HEK293T (cell line): ENCODE measurements at regions not wholly inside any gene's neighbourhood (a gene's known extent, or its start where the extent isn't known, plus 50 kb on each side); places are given as distances from the start of the nearest gene placed in this dataset.
"Not testable (repeated sequence)": the region's sequence is repeated elsewhere in the genome, so short reads cannot be mapped to it uniquely, and the experiment has no call there.

Experiments used
- CTCF ChIA-PET: fragments of 350-600 bp; formaldehyde crosslinking; extraction: SDS; loops from one replicate; lab custom pipeline; 2021; ENCODE audit warnings: antibody characterized with exemption, inconsistent platforms; lab: Yijun Ruan, JAX
- POLR2A ChIA-PET: fragments of 350-600 bp; formaldehyde crosslinking; extraction: SDS; loops from one replicate; lab custom pipeline; 2020; ENCODE audit warnings: antibody characterized with exemption, inconsistent platforms; lab: Yijun Ruan, JAX
- DNase-seq: peaks from one replicate; pipeline ENCODE4 v3.0.0; 2012; ENCODE audit warnings: mixed read lengths; ENCODE audit errors: extremely low spot score
- ARNT ChIP-seq: fragments of 450-650 bp; IDR thresholded peaks from 2 replicates; pipeline ENCODE4 v1.6.1; 2017; ENCODE audit warnings: mild to moderate bottlenecking
- BHLHE40 ChIP-seq: fragments of 450-650 bp; IDR thresholded peaks from 2 replicates; pipeline ENCODE4 v1.6.1; 2016; ENCODE audit warnings: mild to moderate bottlenecking, moderate library complexity, borderline replicate concordance
- CTBP1 ChIP-seq: fragments of 450-650 bp; IDR thresholded peaks from 2 replicates; pipeline ENCODE4 v1.6.1; 2016; ENCODE audit warnings: borderline replicate concordance
- ELF4 ChIP-seq: fragments of 450-650 bp; IDR thresholded peaks from 2 replicates; pipeline ENCODE4 v1.6.1; 2017; ENCODE audit warnings: antibody characterized with exemption
- FOXA1 ChIP-seq: fragments of 450-650 bp; IDR thresholded peaks from 2 replicates; pipeline ENCODE4 v1.6.1; 2016; ENCODE audit warnings: mild to moderate bottlenecking
- FOXK2 ChIP-seq: fragments of 450-650 bp; IDR thresholded peaks from 2 replicates; pipeline ENCODE4 v1.6.1; 2016; ENCODE audit warnings: mild to moderate bottlenecking
- FOXM1 ChIP-seq: fragments of 450-650 bp; IDR thresholded peaks from 2 replicates; pipeline ENCODE4 v1.6.1; 2017; ENCODE audit warnings: mild to moderate bottlenecking, borderline replicate concordance
- HDGF ChIP-seq: fragments of 450-650 bp; IDR thresholded peaks from 2 replicates; pipeline ENCODE4 v1.6.1; 2017; ENCODE audit warnings: antibody characterized with exemption, borderline replicate concordance
- L3MBTL2 ChIP-seq: fragments of 450-650 bp; conservative IDR thresholded peaks from 2 replicates; pipeline ENCODE4 v1.6.1; 2016; ENCODE audit warnings: mild to moderate bottlenecking
- LEF1 ChIP-seq: fragments of 450-650 bp; IDR thresholded peaks from 2 replicates; pipeline ENCODE4 v1.6.1; 2017; ENCODE audit warnings: mild to moderate bottlenecking, borderline replicate concordance
- NFRKB ChIP-seq: fragments of 450-650 bp; IDR thresholded peaks from 2 replicates; pipeline ENCODE4 v1.6.1; 2016; ENCODE audit warnings: mild to moderate bottlenecking, moderate library complexity
- PKNOX1 ChIP-seq: fragments of 450-650 bp; IDR thresholded peaks from 2 replicates; pipeline ENCODE4 v1.6.1; 2016
- SP1 ChIP-seq: fragments of 450-650 bp; IDR thresholded peaks from 2 replicates; pipeline ENCODE4 v1.6.1; 2017
- SUZ12 ChIP-seq: fragments of 450-650 bp; IDR thresholded peaks from 2 replicates; pipeline ENCODE4 v1.6.1; 2016; ENCODE audit warnings: mild to moderate bottlenecking
- TARDBP ChIP-seq: fragments of 450-650 bp; IDR thresholded peaks from 2 replicates; pipeline ENCODE4 v1.6.1; 2016
- ZNF384 ChIP-seq: fragments of 450-650 bp; IDR thresholded peaks from 2 replicates; pipeline ENCODE4 v1.6.1; 2016

DNA sequence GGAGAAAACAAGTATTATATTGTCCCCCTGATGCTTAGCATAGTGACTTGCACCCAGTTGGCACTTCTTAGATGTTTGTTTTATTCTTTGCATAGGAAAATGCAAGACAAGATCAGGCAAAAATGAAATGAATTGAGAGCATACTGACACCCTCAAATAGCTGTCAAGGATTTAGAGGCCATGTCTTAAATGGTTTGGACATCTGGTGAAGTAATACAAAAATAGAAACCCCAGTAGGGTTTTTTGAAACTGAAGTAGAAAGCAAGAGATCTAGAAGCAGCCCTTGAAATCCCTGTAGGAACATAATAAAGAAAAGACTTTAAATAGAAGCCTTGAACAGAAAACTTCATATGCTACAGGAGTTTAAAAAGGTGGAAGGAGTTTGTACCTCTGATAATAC is 174.3 kb downstream of the ANXA1 start:
- TF ChIP-seq LEF1 = no peak
- no peak for TF ChIP-seq CTBP1
- ChIA-PET POLR2A (no interaction called here), CTCF (no interaction called here)
- no peak for DNase-seq

DNA sequence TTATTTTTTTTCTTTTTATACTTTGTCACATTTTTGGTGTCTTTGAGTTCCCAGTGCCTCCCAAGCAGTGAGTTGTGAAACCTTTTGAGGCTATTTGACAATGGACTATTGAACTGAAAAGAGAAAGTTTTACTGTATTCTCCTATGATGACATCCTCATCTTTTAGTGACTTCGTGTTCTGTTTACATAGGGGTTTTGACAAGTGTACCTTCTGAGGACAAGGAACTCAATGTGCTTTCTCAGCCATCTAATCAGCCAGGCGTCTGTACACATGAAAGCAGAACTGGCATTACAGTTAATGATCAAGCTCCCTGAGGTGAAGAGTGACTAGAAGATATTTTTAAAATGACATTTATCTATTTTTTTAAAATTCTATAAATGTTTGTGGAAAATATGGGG is 175.5 kb downstream of the ANXA1 start:
- ChIA-PET POLR2A (no interaction called here), CTCF (no interaction called here)
- no peak for DNase-seq
- TF ChIP-seq ZNF384 (no peak), PKNOX1 (no peak), FOXM1 (no peak), HDGF (no peak)

DNA sequence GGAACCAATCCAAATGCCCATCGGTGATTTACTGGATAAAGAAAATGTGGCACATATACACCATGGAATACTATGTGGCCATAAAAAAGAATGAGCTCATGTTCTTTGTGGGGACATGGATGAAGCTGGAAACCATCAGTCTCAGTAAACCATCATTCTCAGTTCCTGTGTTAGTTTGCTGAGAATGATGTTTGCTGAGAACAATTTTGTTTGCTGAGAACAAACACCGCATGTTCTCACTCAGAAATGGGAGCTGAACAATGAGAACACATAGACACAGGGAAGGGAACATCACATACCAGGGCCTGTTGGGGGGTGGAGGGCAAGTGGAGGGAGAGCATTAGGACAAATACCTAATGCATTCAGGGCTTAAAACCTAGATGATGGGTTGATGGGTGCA is 185.5 kb downstream of the ANXA1 start:
- POLR2A ChIA-PET, CTCF ChIA-PET, DNase-seq: not testable (repeated sequence)

DNA sequence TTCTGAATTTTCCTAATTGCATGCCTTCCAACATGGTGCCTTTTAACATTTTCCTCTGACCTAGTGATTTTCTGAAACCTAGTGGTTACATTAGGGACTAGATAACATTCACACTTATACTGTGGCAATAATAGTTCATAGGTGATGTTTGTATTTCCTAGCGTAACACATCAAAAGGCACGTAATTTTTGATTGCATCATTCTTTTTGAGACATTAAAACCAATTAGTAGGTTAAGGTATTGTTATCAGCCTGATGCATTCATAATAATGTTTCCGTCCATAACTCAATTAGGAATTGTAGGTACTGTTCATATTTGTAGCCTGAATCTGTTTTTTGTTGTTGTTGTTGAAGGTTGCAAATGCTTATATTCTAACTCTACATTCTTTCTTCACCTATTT is 192.4 kb downstream of the ANXA1 start:
- DNase-seq = no peak
- ChIA-PET CTCF (no interaction called here), POLR2A (no interaction called here)
- TF ChIP-seq HDGF = no peak
- no peak for TF ChIP-seq FOXK2
- no peak for TF ChIP-seq PKNOX1
- TF ChIP-seq ARNT = no peak
- no peak for TF ChIP-seq ELF4
- no peak for TF ChIP-seq TARDBP
- no peak for TF ChIP-seq SUZ12
- TF ChIP-seq FOXM1 = no peak
- TF ChIP-seq ZNF384 = no peak
- TF ChIP-seq SP1 = no peak
- no peak for TF ChIP-seq NFRKB
- TF ChIP-seq FOXA1 = no peak
- TF ChIP-seq BHLHE40 = no peak
- no peak for TF ChIP-seq CTBP1
- no peak for TF ChIP-seq LEF1
- no peak for TF ChIP-seq L3MBTL2

DNA sequence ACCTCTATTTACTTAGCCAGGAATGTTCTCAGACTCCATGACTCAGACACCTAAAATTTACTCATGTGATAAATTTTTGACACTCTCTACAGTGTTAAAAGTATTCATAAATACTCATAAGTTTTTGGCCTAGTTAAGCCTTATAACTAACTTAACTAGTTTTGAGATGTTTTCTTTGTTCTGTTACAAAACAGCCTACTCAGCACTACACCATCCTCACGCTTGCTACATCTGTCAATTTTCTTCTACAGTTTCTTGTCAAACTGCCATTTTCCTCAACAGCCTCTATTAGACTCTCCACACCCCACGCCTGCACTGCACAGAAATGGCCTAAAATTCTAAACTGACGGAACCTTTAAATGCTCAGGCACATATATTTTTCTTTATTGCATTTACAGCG is 195.5 kb downstream of the ANXA1 start:
- CTCF ChIA-PET = no interaction called here
- POLR2A ChIA-PET = no interaction called here
- TF ChIP-seq FOXK2 (no peak), HDGF (no peak), SUZ12 (no peak), TARDBP (no peak), FOXA1 (no peak), SP1 (no peak), L3MBTL2 (no peak), PKNOX1 (no peak), NFRKB (no peak), LEF1 (no peak), ELF4 (no peak), CTBP1 (no peak), ZNF384 (no peak), ARNT (no peak)
- no peak for DNase-seq

DNA sequence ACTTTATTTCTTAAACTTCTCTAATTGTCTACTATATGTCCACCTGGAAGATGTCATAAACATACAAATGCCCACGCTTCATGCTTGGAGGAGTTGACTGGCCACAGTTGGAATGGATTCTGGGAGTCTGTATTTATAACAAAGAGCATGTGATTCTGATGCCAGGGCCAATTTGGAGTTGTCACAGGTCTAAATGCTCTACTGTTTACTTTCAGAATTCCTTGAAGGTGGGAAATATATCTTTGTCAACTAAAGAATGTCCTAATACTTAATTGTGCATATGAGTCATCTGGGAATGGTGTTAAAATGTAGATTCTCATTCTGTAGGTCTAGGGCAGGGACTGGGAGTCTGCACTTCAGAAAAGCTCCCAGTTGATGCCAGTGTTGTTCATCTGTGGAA is 196.1 kb downstream of the ANXA1 start:
- TF ChIP-seq HDGF (no peak), FOXA1 (no peak), PKNOX1 (no peak), NFRKB (no peak), BHLHE40 (no peak), FOXM1 (no peak), ELF4 (no peak), ZNF384 (no peak), SP1 (no peak), SUZ12 (no peak), TARDBP (no peak), ARNT (no peak), LEF1 (no peak)
- no peak for DNase-seq
- POLR2A ChIA-PET = no interaction called here
- CTCF ChIA-PET = no interaction called here

DNA sequence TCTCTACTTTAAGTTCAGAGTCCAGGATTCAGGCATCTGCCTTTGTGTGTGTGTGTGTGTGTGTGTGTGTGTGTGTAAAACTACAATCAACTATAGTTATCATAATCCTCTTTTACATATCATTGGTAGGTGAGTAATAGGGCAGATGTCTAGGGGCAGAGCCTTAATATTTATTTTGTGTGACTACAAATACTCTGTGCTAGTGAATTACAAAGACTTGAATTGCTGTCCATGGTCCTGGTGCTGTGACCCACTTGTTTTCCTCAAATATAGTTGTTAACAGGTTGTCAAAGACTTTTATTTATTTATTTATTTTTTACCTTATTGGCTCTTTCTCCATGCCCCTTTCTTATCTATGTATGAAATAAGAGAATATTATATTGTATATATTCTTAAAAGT is 196.8 kb downstream of the ANXA1 start:
- no peak for DNase-seq
- TF ChIP-seq BHLHE40 (no peak), TARDBP (no peak), NFRKB (no peak), ARNT (no peak)
- CTCF ChIA-PET = no interaction called here
- POLR2A ChIA-PET = no interaction called here
